Uterus (tissue), 3 donors: ENCODE measurements at regions not wholly inside any gene's neighbourhood (a gene's known extent, or its start where the extent isn't known, plus 50 kb on each side); places are given as distances from the start of the nearest gene placed in this dataset.
"Not testable (repeated sequence)": the region's sequence is repeated elsewhere in the genome, so short reads cannot be mapped to it uniquely, and the experiment has no call there.

Source experiments
- DNase-seq, 2 donors: peaks; one replicate each; pipeline ENCODE4 v3.0.0-alpha.2; 2019 to 2020
- H3K27ac ChIP-seq, 2 donors: fragments of 200-600 bp; sonication (generic); 1 replicate in 1 of 2; 2 replicates in 1 of 2; pipeline ENCODE4 v1.5.1; 2016 to 2018
- H3K27me3 ChIP-seq, 2 donors: fragments of 200-600 bp; sonication (generic); one replicate each; pipeline ENCODE4 v1.5.1; 2018 to 2019; ENCODE audit warnings: control low read depth in 1 of 2
- H3K36me3 ChIP-seq, 2 donors: fragments of 200-600 bp; sonication (generic); one replicate each; pipeline ENCODE4 v1.5.1; 2019; ENCODE audit warnings: control low read depth in 1 of 2
- H3K4me1 ChIP-seq, 2 donors: fragments of 200-600 bp; sonication (generic); one replicate each; pipeline ENCODE4 v1.5.1; 2018 to 2019; ENCODE audit warnings: control low read depth in 1 of 2
- H3K4me3 ChIP-seq, 2 donors: fragments of 200-600 bp; sonication (generic); 1 replicate in 1 of 2; 2 replicates in 1 of 2; pipeline ENCODE4 v1.5.1; 2018 to 2019; ENCODE audit warnings: mild to moderate bottlenecking in 1 of 2
- H3K9me3 ChIP-seq, 2 donors: fragments of 200-600 bp; sonication (generic); one replicate each; pipeline ENCODE4 v1.5.1; 2019; ENCODE audit warnings: control low read depth in 1 of 2
- CTCF ChIP-seq, 4 experiments: fragments of 200-600 bp in 2 of 4; fragments of 450-650 bp in 2 of 4; sonication (generic) in 2 of 4; IDR thresholded peaks; one replicate each; pipeline ENCODE4 v1.5.1; 2016 to 2019; ENCODE audit warnings: antibody characterized with exemption in 4 of 4, mild to moderate bottlenecking in 2 of 4, moderate library complexity in 1 of 4
- POLR2A ChIP-seq, 2 donors: fragments of 450-650 bp; IDR thresholded peaks; one replicate each; pipeline ENCODE4 v1.6.1; 2016; ENCODE audit warnings: antibody characterized with exemption in 2 of 2, mild to moderate bottlenecking in 1 of 2, moderate library complexity in 1 of 2
- intact Hi-C: fragments of 100-400 bp; cut with DNase I; formaldehyde crosslinking; loops from one replicate; pipeline ENCODE4 v1.15.1; 2023; ENCODE audit warnings: low total_unique reads
- donor health status: DM: yes; HTN: yes; CAD: no.

- no peaks in the 10 kb centered on the region for H3K36me3 ChIP-seq
- no peak for DNase-seq
- intact Hi-C loops = no loop called here
- H3K27ac ChIP-seq = no peak overlapping the region
- no peaks in the 10 kb centered on the region for H3K9me3 ChIP-seq
- no peaks in the 10 kb centered on the region for H3K4me1 ChIP-seq
- TF ChIP-seq CTCF (IDR thresholded peaks at IDR 0.05) = no peak
- TF ChIP-seq POLR2A (IDR thresholded peaks at IDR 0.05) = no peak
- no peak overlapping the region for H3K4me3 ChIP-seq
- H3K27me3 ChIP-seq = no peaks in the 10 kb centered on the region
Observed at GRCh38 chr1:219713981-219714381, 101.1 kb upstream of the ZC3H11B start.

DNA sequence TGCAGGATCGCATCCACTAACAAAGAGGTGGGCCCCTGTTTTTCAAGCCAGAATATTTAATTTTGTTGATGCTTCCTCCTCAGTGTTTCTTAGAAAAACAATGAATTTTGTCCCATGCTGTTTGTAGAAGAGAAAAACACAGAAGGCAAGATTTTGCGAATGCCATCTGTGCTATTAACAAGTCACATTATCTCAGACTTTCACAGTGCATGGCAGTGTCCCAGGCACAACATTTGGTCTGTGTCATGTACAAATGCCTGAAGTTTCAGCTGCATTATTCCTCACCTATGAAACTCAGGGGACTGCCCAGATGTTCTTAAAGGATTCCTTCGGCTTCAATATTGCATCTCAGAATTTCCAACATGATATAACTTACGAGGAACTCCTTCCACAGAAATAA, 99.6 kb upstream of the ZC3H11B start:
- H3K27me3 ChIP-seq = no peaks in the 10 kb centered on the region
- intact Hi-C loops = no loop called here

DNA sequence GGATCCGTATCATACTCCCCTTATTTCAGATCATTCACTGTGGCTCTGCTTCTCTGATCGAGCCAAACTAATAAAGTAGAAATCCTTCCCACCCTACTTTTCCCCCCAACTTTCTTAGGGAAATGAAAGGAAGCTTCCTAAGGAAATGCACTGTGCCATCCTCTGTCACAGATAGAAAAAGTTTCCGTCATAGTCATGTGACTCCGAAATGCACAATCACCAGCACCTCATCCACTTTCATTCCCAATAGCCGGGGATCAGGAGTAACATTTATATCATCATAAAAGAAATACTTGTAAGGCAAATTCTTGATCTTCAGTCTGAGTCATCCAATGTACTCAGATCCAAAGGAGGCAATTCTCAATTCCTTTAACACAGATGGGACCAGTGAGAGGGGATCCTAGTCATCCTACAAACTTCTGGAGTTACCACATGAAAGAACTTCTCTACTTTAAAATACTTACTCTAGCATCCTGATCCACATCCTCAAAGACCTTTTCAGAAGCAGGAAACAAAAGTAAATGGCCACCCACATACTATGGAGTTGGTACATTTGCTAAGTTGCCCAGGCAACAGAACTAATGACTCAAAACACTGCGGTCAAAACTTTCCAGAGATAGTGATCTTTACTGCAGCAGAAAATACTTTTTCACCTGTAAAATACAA, 97.8 kb upstream of the ZC3H11B start:
- Histone ChIP-seq H3K36me3 (no peaks in the 10 kb centered on the region), H3K27me3 (no peaks in the 10 kb centered on the region), H3K4me1 (no peaks in the 10 kb centered on the region), H3K4me3 (no peak overlapping the region), H3K9me3 (no peaks in the 10 kb centered on the region), H3K27ac (no peak overlapping the region)
- DNase-seq = no peak
- TF ChIP-seq CTCF (IDR thresholded peaks at IDR 0.05) = no peak
- intact Hi-C loops = no loop called here

More for the DNA sequence above, 99.6 kb upstream of the ZC3H11B start:
- DNase-seq = no peak
- Histone ChIP-seq H3K27ac (no peak overlapping the region), H3K9me3 (no peaks in the 10 kb centered on the region), H3K4me1 (no peaks in the 10 kb centered on the region), H3K36me3 (no peaks in the 10 kb centered on the region), H3K4me3 (no peak overlapping the region)
- TF ChIP-seq POLR2A (IDR thresholded peaks at IDR 0.05) (no peak), CTCF (IDR thresholded peaks at IDR 0.05) (no peak)

DNA sequence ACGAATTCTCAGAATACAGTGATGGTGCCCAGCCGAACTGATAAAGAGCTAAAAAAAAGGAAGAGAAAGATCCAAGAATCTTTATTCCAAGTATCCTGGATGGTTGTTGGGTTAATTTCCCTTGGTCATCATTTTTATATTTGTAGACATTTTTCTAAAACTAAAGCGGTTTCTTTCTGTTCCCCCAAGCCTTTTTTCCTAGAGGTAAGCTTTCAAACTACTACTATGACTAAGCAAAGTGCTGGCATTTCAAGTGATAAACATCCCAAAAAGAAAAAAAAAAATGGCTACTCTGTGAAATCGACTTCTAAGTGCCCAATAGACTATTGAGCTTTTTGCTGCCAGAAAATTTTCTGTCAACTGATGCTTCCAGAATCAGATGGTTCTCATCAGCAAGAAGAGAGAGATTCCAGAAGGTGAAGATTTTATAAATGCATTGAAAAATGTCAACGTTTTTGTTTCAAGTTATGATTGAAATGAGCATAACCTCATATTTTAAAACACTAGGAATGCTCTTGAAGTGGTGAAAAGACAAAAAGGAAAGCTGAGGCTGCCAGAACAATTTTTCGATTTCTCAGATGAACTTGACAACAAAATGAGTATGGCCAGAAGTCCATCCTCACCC, 96.1 kb upstream of the ZC3H11B start:
- no peak for TF ChIP-seq POLR2A (IDR thresholded peaks at IDR 0.05)
- Histone ChIP-seq H3K4me3 (no peak overlapping the region), H3K27me3 (no peaks in the 10 kb centered on the region), H3K9me3 (no peaks in the 10 kb centered on the region), H3K36me3 (no peaks in the 10 kb centered on the region), H3K4me1 (no peaks in the 10 kb centered on the region), H3K27ac (no peak overlapping the region)
- DNase-seq = no peak
- intact Hi-C loops = no loop called here

GRCh38 chr1:219707885-219708284, 95.0 kb upstream of the ZC3H11B start:
- H3K27me3 ChIP-seq, H3K4me1 ChIP-seq, H3K27ac ChIP-seq, DNase-seq, H3K9me3 ChIP-seq, H3K4me3 ChIP-seq, H3K36me3 ChIP-seq, intact Hi-C loops: not testable (repeated sequence)

DNA sequence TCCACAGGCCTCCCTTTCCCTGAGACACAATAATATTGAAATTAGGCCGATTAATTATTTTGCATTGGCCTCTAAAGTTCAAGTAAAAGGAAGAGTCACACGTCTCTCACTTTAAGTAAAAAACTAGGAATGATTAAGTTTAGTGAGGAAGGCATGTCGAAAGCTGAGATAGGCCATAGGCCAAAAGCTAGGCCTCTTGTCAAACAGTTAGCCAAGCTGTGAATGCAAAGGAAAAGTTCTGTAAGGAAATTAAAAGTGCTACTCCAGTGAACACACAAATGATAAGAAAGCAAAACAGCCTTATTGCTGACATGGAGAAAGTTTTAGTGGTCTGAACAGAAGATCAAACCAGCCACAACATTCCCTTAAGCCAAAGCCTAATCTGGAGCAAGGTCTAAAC, 91.4 kb upstream of the ZC3H11B start:
- H3K4me1 ChIP-seq, DNase-seq, H3K27ac ChIP-seq, H3K4me3 ChIP-seq, intact Hi-C loops, H3K27me3 ChIP-seq, H3K9me3 ChIP-seq, H3K36me3 ChIP-seq: not testable (repeated sequence)

DNA sequence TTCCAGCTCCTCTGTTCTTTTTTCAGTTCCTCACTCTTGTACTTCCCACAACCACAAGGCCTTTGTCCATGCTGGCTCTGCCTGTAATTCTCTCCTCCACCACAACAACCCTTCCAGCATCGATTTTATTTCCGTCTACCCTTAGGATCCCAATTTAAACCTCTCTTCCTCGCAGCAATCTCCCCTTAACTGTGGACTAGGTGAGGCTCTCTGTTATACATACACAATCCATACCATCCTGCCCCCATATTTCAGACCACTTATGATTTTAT, 90.4 kb upstream of the ZC3H11B start:
- Histone ChIP-seq H3K4me3 (no peak overlapping the region), H3K27me3 (no peaks in the 10 kb centered on the region), H3K4me1 (no peaks in the 10 kb centered on the region), H3K27ac (no peak overlapping the region), H3K36me3 (no peaks in the 10 kb centered on the region), H3K9me3 (no peaks in the 10 kb centered on the region)
- no peak for DNase-seq
- intact Hi-C loops = no loop called here
- TF ChIP-seq POLR2A (IDR thresholded peaks at IDR 0.05) (no peak), CTCF (IDR thresholded peaks at IDR 0.05) (no peak)
